GM18502 (cell line): ENCODE measurements at regions not wholly inside any gene's neighbourhood (a gene's known extent, or its start where the extent isn't known, plus 50 kb on each side); places are given as distances from the start of the nearest gene placed in this dataset.

ENCODE experiments used
- ATAC-seq: cut with Tn5 transposase; IDR thresholded peaks from one replicate; pipeline ENCODE4 v1.9.1; 2021; ENCODE audit warnings: mild to moderate bottlenecking; ENCODE audit not compliant: unreplicated experiment, poor library complexity

- no peak for ATAC-seq
These were observed 323.5 kb upstream of the TANK start for GRCh38 chr2:160836755-160837154.

GRCh38 chr2:160837416-160837815 lies 322.8 kb upstream of the TANK start:
- ATAC-seq, result no peak

GRCh38 chr2:160838147-160838546 lies 322.1 kb upstream of the TANK start:
- no peak for ATAC-seq

GRCh38 chr2:160838691-160839090 lies 321.5 kb upstream of the TANK start:
- ATAC-seq, result no peak

GRCh38 chr2:160842286-160842685 lies 317.9 kb upstream of the TANK start:
- ATAC-seq, result no peak

- no peak for ATAC-seq
These were observed 301.1 kb upstream of the TANK start for GRCh38 chr2:160859096-160859495.

- ATAC-seq, result no peak
These were observed 298.0 kb upstream of the TANK start for GRCh38 chr2:160862226-160862625.

- no peak for ATAC-seq
These were observed 291.3 kb upstream of the TANK start for GRCh38 chr2:160868891-160869290.

- ATAC-seq, result no peak
These were observed 290.8 kb upstream of the TANK start for GRCh38 chr2:160869411-160869810.

GRCh38 chr2:160870729-160871465 lies 289.3 kb upstream of the TANK start:
- no peak for ATAC-seq

GRCh38 chr2:160871953-160872352 lies 288.3 kb upstream of the TANK start:
- ATAC-seq, result no peak

- no peak for ATAC-seq
These were observed 284.2 kb upstream of the TANK start for GRCh38 chr2:160876029-160876428.

- ATAC-seq, result no peak
These were observed 283.5 kb upstream of the TANK start for GRCh38 chr2:160876765-160877164.

GRCh38 chr2:160878618-160879017 lies 281.6 kb upstream of the TANK start:
- no peak for ATAC-seq

GRCh38 chr2:160882906-160883305 lies 277.3 kb upstream of the TANK start:
- ATAC-seq, result no peak

GRCh38 chr2:160884056-160884455 lies 276.2 kb upstream of the TANK start:
- ATAC-seq, result no peak

- no peak for ATAC-seq
These were observed 270.6 kb upstream of the TANK start for GRCh38 chr2:160889439-160890170.

GRCh38 chr2:160890667-160891352 lies 269.4 kb upstream of the TANK start:
- no peak for ATAC-seq

GRCh38 chr2:160891353-160891740 lies 268.9 kb upstream of the TANK start:
- no peak for ATAC-seq

- ATAC-seq, result no peak
These were observed 268.0 kb upstream of the TANK start for GRCh38 chr2:160892204-160892603.

GRCh38 chr2:160893581-160893980 lies 266.6 kb upstream of the TANK start:
- ATAC-seq, result no peak
